B cell (primary cell): ENCODE measurements at regions not wholly inside any gene's neighbourhood (a gene's known extent, or its start where the extent isn't known, plus 50 kb on each side); places are given as distances from the start of the nearest gene placed in this dataset.

ENCODE experiments used
- ATAC-seq: fragments of 200-7000 bp; cut with Tn5 transposase; one replicate; pipeline ENCODE4 v1.10.0; 2021; ENCODE audit warnings: low read depth, mild to moderate bottlenecking, moderate number of reproducible peaks, moderate library complexity
- CTCF ChIA-PET: fragments of 350-600 bp; sonication (Branson Sonifier 250); formaldehyde crosslinking; loops from one replicate; lab custom pipeline; 2021; ENCODE audit warnings: antibody characterized with exemption, inconsistent platforms; lab: Charles Lee
- POLR2A ChIA-PET: fragments of 350-600 bp; sonication (Branson Sonifier 250); formaldehyde crosslinking; loops from one replicate; lab custom pipeline; 2021; ENCODE audit warnings: antibody characterized with exemption; lab: Charles Lee
- DNase-seq: peaks from one replicate; pipeline ENCODE4 v3.0.0; 2013
- H2AFZ ChIP-seq: 2 replicates; pipeline ENCODE4 v1.6.1; 2012; ENCODE audit warnings: mild to moderate bottlenecking, low read depth, low read length; ENCODE audit not compliant: insufficient read depth, poor library complexity, severe bottlenecking
- H3K27ac ChIP-seq, 2 donors: 1 replicate in 1 of 2; 2 replicates in 1 of 2; pipeline ENCODE4 v1.5.1; 2012 to 2013; ENCODE audit warnings: low read length in 2 of 2, mild to moderate bottlenecking in 2 of 2, moderate library complexity in 1 of 2
- H3K27me3 ChIP-seq, 4 experiments: fragments of 200-600 bp in 1 of 4; sonication (generic) in 1 of 4; replicated peaks in 1 of 4; 1 replicate in 2 of 4; 2 replicates in 2 of 4; pipeline versions ENCODE4 v1.6.1 to v1.7.0; 2013 to 2016; ENCODE audit warnings: low read length in 3 of 4, mild to moderate bottlenecking in 2 of 4, mixed read lengths in 1 of 4, moderate library complexity in 1 of 4; ENCODE audit not compliant: insufficient read depth in 4 of 4, control insufficient read depth in 3 of 4; ENCODE audit errors: control extremely low read depth in 1 of 4
- H3K36me3 ChIP-seq, 2 experiments: replicated peaks in 1 of 2; 1 replicate in 1 of 2; 2 replicates in 1 of 2; pipeline versions ENCODE4 v1.6.1 to v1.7.1; 2013; ENCODE audit warnings: low read length in 1 of 2; ENCODE audit not compliant: insufficient read depth in 2 of 2, control insufficient read depth in 1 of 2; ENCODE audit errors: control extremely low read depth in 1 of 2, extremely low read depth in 1 of 2
- H3K4me1 ChIP-seq, 2 donors: fragments of 200-600 bp in 1 of 2; sonication (generic) in 1 of 2; 1 replicate in 1 of 2; 2 replicates in 1 of 2; pipeline versions ENCODE4 v1.5.1 to v1.6.1; 2013 to 2017; ENCODE audit warnings: low read length in 2 of 2; ENCODE audit not compliant: control insufficient read depth in 2 of 2, insufficient read depth in 2 of 2
- H3K4me2 ChIP-seq: replicated peaks from 2 replicates; pipeline ENCODE3; 2012; ENCODE audit warnings: mild to moderate bottlenecking, low read depth, low read length; ENCODE audit not compliant: poor library complexity, severe bottlenecking
- H3K4me3 ChIP-seq, 5 experiments: fragments of 200-600 bp in 1 of 5; sonication (generic) in 1 of 5; 1 replicate in 3 of 5; 2 replicates in 2 of 5; pipeline versions ENCODE4 v1.5.1 to v1.7.0; 2011 to 2016; ENCODE audit warnings: low read length in 4 of 5, mild to moderate bottlenecking in 4 of 5, low read depth in 2 of 5, control low read depth in 1 of 5, moderate library complexity in 1 of 5; ENCODE audit not compliant: insufficient read depth in 1 of 5; ENCODE audit errors: control extremely low read depth in 1 of 5, extremely low read depth in 1 of 5
- H3K79me2 ChIP-seq: fragments of 200-600 bp; sonication (generic); one replicate; pipeline ENCODE4 v1.6.0; 2016; ENCODE audit warnings: low read length; ENCODE audit not compliant: control insufficient read depth, insufficient read depth
- H3K9ac ChIP-seq: fragments of 200-600 bp; sonication (generic); 2 replicates; pipeline ENCODE4 v1.6.1; 2017; ENCODE audit warnings: mild to moderate bottlenecking, low read length, moderate library complexity
- H3K9me3 ChIP-seq, 3 donors: one replicate each; pipeline versions ENCODE4 v1.6.1 to v1.7.1; 2013; ENCODE audit warnings: low read length in 2 of 3; ENCODE audit not compliant: control insufficient read depth in 2 of 3, insufficient read depth in 1 of 3; ENCODE audit errors: control extremely low read depth in 1 of 3
- H4K20me1 ChIP-seq: 2 replicates; pipeline ENCODE4 v1.6.0; 2012; ENCODE audit warnings: mild to moderate bottlenecking, low read length; ENCODE audit not compliant: insufficient read depth, control insufficient read depth, poor library complexity, severe bottlenecking
- H3K27ac Mint-ChIP-seq: one replicate; pipeline ENCODE4 v1.8.0; 2021; ENCODE audit warnings: mixed read lengths
- H3K27me3 Mint-ChIP-seq: one replicate; pipeline ENCODE4 v1.8.0; 2021; ENCODE audit warnings: mixed read lengths
- H3K4me1 Mint-ChIP-seq: one replicate; pipeline ENCODE4 v1.8.0; 2021; ENCODE audit warnings: mixed read lengths
- H3K4me3 Mint-ChIP-seq: one replicate; pipeline ENCODE4 v1.8.0; 2021; ENCODE audit warnings: mixed read lengths
- H3K9me3 Mint-ChIP-seq: one replicate; pipeline ENCODE4 v1.8.0; 2022; ENCODE audit warnings: mixed read lengths; ENCODE audit not compliant: insufficient read depth
- CTCF ChIP-seq: fragments of 200-600 bp; IDR thresholded peaks from one replicate; pipeline ENCODE4 v1.8.0; 2022; ENCODE audit warnings: antibody characterized with exemption, mild to moderate bottlenecking
- EZH2 ChIP-seq: IDR thresholded peaks from 2 replicates; pipeline ENCODE4 v1.6.1; 2012; ENCODE audit warnings: borderline replicate concordance, low read depth, mild to moderate bottlenecking, moderate library complexity, low read length; ENCODE audit not compliant: insufficient read depth, poor library complexity, severe bottlenecking
- WGBS: methylation state at CpG from one replicate; pipeline ENCODE4 v1.1.5; 2013; ENCODE audit warnings: missing lambda C conversion rate; ENCODE audit not compliant: insufficient coverage; 5-methylcytosine and 5-hydroxymethylcytosine counted together
- intact Hi-C: fragments of 100-400 bp; cut with micrococcal nuclease; formaldehyde crosslinking; loops from one replicate; pipeline ENCODE4 v1.10.0; 2022

GRCh38 chr11:109791337-109791736 lies 301.9 kb upstream of the ZC3H12C start:
- Histone ChIP-seq H3K9me3 (no peaks in the 10 kb centered on the region), H3K27ac (no peak overlapping the region), H4K20me1 (no peaks in the 10 kb centered on the region), H2AFZ (no peak overlapping the region), H3K79me2 (no peaks in the 10 kb centered on the region), H3K4me1 (no peaks in the 10 kb centered on the region), H3K4me3 (no peak overlapping the region), H3K9ac (no peak overlapping the region), H3K4me2 (no peak overlapping the region), H3K36me3 (no peaks in the 10 kb centered on the region), H3K27me3 (no peaks in the 10 kb centered on the region)
- Mint-ChIP-seq H3K9me3 (no peaks in the 10 kb centered on the region), H3K27me3 (peaks cover 3% of the 10 kb centered on the region), H3K4me1 (no peaks in the 10 kb centered on the region), H3K27ac (no peak overlapping the region), H3K4me3 (no peak overlapping the region)
- WGBS, result 83% methylated on average over 1 of the region's 2 CpGs
- no peak for TF ChIP-seq EZH2
- TF ChIP-seq CTCF, result no peak
- ChIA-PET POLR2A (no interaction called here), CTCF (no interaction called here)
- intact Hi-C loops, result no loop called here
- no peak for ATAC-seq
- DNase-seq, result no peak

- Histone ChIP-seq H3K4me2 (no peak overlapping the region), H3K4me3 (no peak overlapping the region), H4K20me1 (no peaks in the 10 kb centered on the region), H3K36me3 (no peaks in the 10 kb centered on the region), H3K4me1 (no peaks in the 10 kb centered on the region), H3K9me3 (no peaks in the 10 kb centered on the region), H2AFZ (no peak overlapping the region), H3K27ac (no peak overlapping the region), H3K9ac (no peak overlapping the region), H3K27me3 (no peaks in the 10 kb centered on the region), H3K79me2 (no peaks in the 10 kb centered on the region)
- Mint-ChIP-seq H3K27ac (no peak overlapping the region), H3K4me1 (no peaks in the 10 kb centered on the region), H3K27me3 (peaks cover 3% of the 10 kb centered on the region), H3K9me3 (no peaks in the 10 kb centered on the region), H3K4me3 (no peak overlapping the region)
- WGBS, result 100% methylated on average over 1 of the region's 3 CpGs
- intact Hi-C loops, result no loop called here
- DNase-seq (no peak), ATAC-seq (no peak)
- ChIA-PET CTCF (no interaction called here), POLR2A (no interaction called here)
- TF ChIP-seq CTCF, result no peak
- no peak for TF ChIP-seq EZH2
These were observed 298.7 kb upstream of the ZC3H12C start for GRCh38 chr11:109794501-109794900.
